Karpas-422 (cell line): ENCODE measurements at regions not wholly inside any gene's neighbourhood (a gene's known extent, or its start where the extent isn't known, plus 50 kb on each side); places are given as distances from the start of the nearest gene placed in this dataset.

Source experiments
- DNase-seq: peaks from one replicate; pipeline ENCODE4 v3.0.0-alpha.2; 2015
- H2AFZ ChIP-seq: fragments of 200-600 bp; sonication (generic); 2 replicates; pipeline ENCODE4 v1.6.1; 2014; ENCODE audit warnings: antibody characterized with exemption, low read length, mixed read lengths
- H3K27ac ChIP-seq: fragments of 200-600 bp; sonication (generic); 2 replicates; pipeline ENCODE4 v1.5.1; 2014; ENCODE audit warnings: mild to moderate bottlenecking, low read length, moderate library complexity
- H3K27me3 ChIP-seq: fragments of 200-600 bp; sonication (generic); 2 replicates; pipeline ENCODE4 v1.6.1; 2014; ENCODE audit warnings: low read length, mixed read lengths
- H3K36me3 ChIP-seq: fragments of 200-600 bp; sonication (generic); 2 replicates; pipeline ENCODE4 v1.6.1; 2014; ENCODE audit warnings: low read length, mixed read lengths; ENCODE audit not compliant: insufficient read depth
- H3K4me1 ChIP-seq: fragments of 200-600 bp; sonication (generic); 2 replicates; pipeline ENCODE4 v1.6.1; 2014; ENCODE audit warnings: mild to moderate bottlenecking, low read length, mixed read lengths
- H3K4me2 ChIP-seq: fragments of 200-600 bp; sonication (generic); 2 replicates; pipeline ENCODE4 v1.6.1; 2014; ENCODE audit warnings: low read length, low read depth, mild to moderate bottlenecking; ENCODE audit not compliant: poor library complexity, severe bottlenecking
- H3K4me3 ChIP-seq: fragments of 200-600 bp; sonication (generic); 2 replicates; pipeline ENCODE4 v1.5.1; 2014; ENCODE audit warnings: mild to moderate bottlenecking, antibody characterized with exemption, low read length, mixed read lengths
- H3K79me2 ChIP-seq: fragments of 200-600 bp; sonication (generic); 2 replicates; pipeline ENCODE4 v1.6.1; 2014; ENCODE audit warnings: mild to moderate bottlenecking, low read length, mixed read lengths
- H3K9ac ChIP-seq: fragments of 200-600 bp; sonication (generic); 2 replicates; pipeline ENCODE4 v1.6.0; 2014; ENCODE audit warnings: low read length
- H3K9me2 ChIP-seq: fragments of 200-600 bp; sonication (generic), shearing (Covaris generic); replicated peaks from 2 replicates; pipeline ENCODE4 v1.6.0; 2014; ENCODE audit warnings: mild to moderate bottlenecking, low read length, moderate library complexity; ENCODE audit not compliant: insufficient read depth
- H3K9me3 ChIP-seq: fragments of 300-700, 200-600 bp; sonication (generic); 2 replicates; pipeline ENCODE4 v1.6.1; 2014; ENCODE audit warnings: low read length, mixed read lengths
- H4K20me1 ChIP-seq: fragments of 200-600 bp; sonication (generic); 2 replicates; pipeline ENCODE4 v1.6.1; 2014; ENCODE audit warnings: mild to moderate bottlenecking, antibody characterized with exemption, low read length, low read depth; ENCODE audit not compliant: insufficient read depth

DNA sequence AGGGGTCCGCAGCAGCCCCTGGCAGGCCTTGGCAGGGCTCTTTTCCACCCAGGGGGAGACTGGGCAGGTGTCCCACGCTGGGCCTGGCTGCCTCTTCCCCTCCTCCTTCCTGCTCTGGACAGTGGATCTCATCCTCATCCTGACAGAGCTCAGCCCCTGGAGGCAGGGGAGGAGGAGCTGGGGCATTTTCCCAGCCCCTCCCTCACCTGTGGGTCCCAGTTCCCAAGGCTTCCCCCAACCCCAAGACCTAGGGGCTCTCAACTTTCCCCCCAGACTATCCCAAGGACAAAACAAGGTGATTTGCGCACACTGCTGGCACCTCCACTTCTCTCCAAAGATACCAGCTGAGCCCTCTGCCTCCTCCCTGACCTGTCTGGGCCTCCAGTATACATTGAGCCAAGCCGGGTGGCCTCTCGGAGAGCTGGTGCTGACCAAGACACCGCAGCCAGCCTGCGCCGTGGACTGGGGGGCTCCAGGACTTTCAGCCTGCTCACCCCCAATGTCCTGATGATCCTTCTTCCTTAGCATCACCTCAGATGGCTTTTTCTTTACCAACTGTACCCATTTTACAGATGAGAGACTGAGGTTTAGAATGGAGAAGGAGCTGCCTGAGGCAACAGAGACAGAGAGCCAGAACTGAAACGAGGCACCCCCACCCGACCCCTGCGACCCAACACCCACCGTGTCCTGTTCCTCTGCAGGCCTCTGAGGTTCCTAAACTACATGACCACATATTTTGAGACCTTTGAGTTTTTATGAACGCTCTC is 126.6 kb downstream of the BARX1 start:
- Histone ChIP-seq H3K4me3 (no peak overlapping the region), H3K4me2 (no peak overlapping the region), H3K27me3 (no peaks in the 10 kb centered on the region), H3K9me3 (no peaks in the 10 kb centered on the region), H3K36me3 (no peaks in the 10 kb centered on the region), H2AFZ (no peak overlapping the region), H3K9ac (no peak overlapping the region), H3K9me2 (no peaks in the 10 kb centered on the region), H3K27ac (no peak overlapping the region), H4K20me1 (no peaks in the 10 kb centered on the region), H3K4me1 (no peaks in the 10 kb centered on the region), H3K79me2 (no peaks in the 10 kb centered on the region)
- DNase-seq = no peak

DNA sequence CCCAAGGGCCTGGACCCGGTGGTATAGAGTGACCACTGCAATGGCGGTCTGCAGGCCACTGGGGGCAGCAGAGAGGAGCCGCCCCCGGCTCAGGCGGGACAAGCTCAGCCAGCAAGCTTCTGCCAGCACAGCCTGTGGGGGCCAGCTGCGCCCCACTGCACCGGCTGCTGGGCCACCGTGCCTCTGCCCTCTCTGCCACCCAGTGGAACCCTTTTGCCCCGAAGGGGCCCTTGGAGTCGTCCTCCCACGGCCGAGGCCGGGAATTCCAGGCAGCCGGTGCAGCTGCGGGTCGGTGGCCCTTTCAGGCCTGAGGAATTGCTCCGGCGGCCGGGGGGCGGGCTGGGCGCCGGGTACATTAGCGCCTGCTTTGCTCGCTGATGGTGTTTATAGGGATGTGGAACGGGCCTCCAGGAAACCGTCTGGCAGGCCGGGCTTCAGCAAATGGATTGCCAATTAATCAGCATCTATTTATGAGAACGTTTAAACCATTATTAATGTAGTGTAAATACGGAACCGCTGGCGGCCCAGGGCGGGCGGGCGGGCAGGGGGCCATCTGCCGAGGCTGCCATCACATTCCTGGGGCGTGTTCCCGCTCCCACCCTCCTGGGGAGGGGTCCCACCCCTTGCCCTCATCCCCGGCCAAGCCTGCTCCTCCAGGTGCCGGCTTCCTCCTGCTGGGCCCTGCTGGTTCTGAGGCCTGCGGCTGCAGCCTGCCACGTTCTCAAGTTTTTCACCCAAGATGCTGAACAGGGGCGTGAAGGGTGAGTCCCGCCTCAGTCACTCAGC is 127.4 kb downstream of the BARX1 start:
- Histone ChIP-seq H3K27me3 (no peaks in the 10 kb centered on the region), H3K36me3 (no peaks in the 10 kb centered on the region), H3K4me1 (no peaks in the 10 kb centered on the region), H3K79me2 (no peaks in the 10 kb centered on the region), H3K4me3 (no peak overlapping the region), H3K4me2 (no peak overlapping the region), H3K9me2 (no peaks in the 10 kb centered on the region), H3K9ac (no peak overlapping the region), H3K27ac (no peak overlapping the region), H4K20me1 (no peaks in the 10 kb centered on the region), H3K9me3 (no peaks in the 10 kb centered on the region), H2AFZ (no peak overlapping the region)
- no peak for DNase-seq

GRCh38 chr9:93826905-93827544 is 128.1 kb downstream of the BARX1 start:
- Histone ChIP-seq H3K9me2 (no peaks in the 10 kb centered on the region), H3K79me2 (no peaks in the 10 kb centered on the region), H3K4me3 (no peak overlapping the region), H4K20me1 (no peaks in the 10 kb centered on the region), H3K27ac (no peak overlapping the region), H3K27me3 (no peaks in the 10 kb centered on the region), H3K4me1 (no peaks in the 10 kb centered on the region), H3K4me2 (no peak overlapping the region), H3K36me3 (no peaks in the 10 kb centered on the region), H3K9me3 (no peaks in the 10 kb centered on the region), H3K9ac (no peak overlapping the region), H2AFZ (no peak overlapping the region)
- DNase-seq = no peak

- Histone ChIP-seq H3K4me3 (no peak overlapping the region), H3K9me2 (no peaks in the 10 kb centered on the region), H3K9ac (no peak overlapping the region), H2AFZ (no peak overlapping the region), H3K27ac (no peak overlapping the region), H3K4me1 (no peaks in the 10 kb centered on the region), H4K20me1 (no peaks in the 10 kb centered on the region), H3K79me2 (no peaks in the 10 kb centered on the region), H3K4me2 (no peak overlapping the region), H3K9me3 (no peaks in the 10 kb centered on the region), H3K27me3 (no peaks in the 10 kb centered on the region), H3K36me3 (no peaks in the 10 kb centered on the region)
- DNase-seq = no peak
These were observed 128.9 kb downstream of the BARX1 start for GRCh38 chr9:93826209-93826608.

DNA sequence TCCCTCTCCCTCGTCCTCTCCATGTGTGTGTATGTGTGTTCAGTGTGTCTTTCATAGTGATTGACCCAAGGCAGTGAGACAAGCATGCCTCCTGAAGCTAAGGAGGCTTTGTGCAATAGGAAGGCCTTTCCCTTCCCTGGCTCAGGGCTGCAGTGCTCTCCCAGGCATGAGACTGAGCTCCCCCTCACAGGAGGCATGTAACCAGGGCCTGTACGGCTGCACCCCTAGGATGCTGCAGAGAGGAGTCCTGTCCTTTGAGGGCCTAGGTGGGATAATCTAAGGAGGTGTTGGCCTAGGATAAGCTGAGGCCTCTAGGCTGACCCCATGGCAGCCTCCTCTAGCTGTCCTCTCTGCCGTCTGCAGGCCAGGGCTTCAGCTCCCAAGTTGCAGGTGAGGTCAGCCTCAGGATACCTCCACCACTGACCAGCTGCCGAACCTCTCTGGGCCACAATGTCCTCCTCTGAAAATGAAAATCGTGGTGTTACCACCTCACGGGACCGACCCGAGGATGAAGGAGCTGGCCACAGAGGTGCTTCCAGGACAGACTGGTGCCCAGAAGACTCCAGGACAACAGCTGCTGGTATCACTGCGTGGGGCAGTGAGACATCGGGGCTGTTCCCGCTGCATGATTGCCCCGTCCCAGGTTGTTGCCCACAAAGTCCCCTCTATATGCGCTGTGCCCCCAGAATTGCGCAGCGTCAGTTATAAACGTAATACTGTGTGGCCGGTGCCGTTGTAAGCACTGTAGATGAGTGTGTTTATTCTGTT is 129.6 kb downstream of the BARX1 start:
- no peak overlapping the region for H3K27ac ChIP-seq
- no peaks in the 10 kb centered on the region for H3K27me3 ChIP-seq
- no peaks in the 10 kb centered on the region for H4K20me1 ChIP-seq
- no peak overlapping the region for H2AFZ ChIP-seq
- H3K4me1 ChIP-seq = no peaks in the 10 kb centered on the region
- no peak for DNase-seq
- H3K79me2 ChIP-seq = no peaks in the 10 kb centered on the region
- H3K9me2 ChIP-seq = no peaks in the 10 kb centered on the region
- no peak overlapping the region for H3K4me2 ChIP-seq
- H3K9ac ChIP-seq = no peak overlapping the region
- H3K9me3 ChIP-seq = no peaks in the 10 kb centered on the region
- H3K4me3 ChIP-seq = no peak overlapping the region
- no peaks in the 10 kb centered on the region for H3K36me3 ChIP-seq

DNA sequence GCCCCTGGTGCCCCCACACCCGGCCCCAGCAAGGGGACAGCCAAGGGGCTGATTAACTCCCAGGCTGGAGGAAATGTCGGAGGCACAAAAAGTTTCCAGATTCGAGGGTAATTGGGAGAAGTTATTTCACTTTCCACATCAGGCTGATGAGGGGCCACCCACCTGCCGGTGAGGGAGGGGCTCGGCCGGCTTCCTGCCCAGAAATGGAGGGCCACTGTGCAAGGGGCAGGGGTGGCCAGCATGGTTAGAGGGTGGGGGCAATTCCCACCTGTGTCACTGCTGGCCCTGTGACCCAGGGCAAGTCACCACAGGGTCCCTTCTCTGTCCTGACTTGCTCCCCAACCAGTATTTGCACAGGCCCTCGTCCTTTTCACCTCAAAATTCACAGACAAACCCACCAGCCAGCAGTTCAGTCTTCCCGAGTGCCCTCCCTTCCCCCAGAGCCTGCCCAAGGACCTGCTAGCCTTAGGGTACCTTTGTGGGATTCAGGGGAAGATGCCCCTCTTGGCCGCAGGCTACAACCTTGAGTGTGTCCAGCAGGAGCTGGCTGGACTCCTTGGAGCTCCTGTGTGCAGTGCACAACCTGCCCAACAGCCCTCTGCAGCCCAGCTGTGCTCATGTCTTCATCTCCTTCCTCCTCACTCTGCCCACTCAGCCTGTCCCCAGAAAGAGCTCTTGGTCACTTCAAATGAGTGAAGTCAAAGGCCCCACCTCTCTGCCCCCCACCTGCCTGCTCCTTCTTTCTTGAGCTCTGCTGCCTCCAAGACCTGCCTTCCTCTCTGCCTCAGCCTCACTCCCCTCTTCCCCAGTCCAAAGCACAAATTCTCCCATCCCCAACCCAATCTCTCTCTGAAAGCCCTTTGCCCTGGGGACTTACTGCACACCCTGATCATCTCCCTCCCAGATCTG is 130.5 kb downstream of the BARX1 start:
- H3K4me3 ChIP-seq = no peak overlapping the region
- no peaks in the 10 kb centered on the region for H3K27me3 ChIP-seq
- H3K9me2 ChIP-seq = no peaks in the 10 kb centered on the region
- H3K27ac ChIP-seq = no peak overlapping the region
- no peak for DNase-seq
- H3K36me3 ChIP-seq = no peaks in the 10 kb centered on the region
- no peaks in the 10 kb centered on the region for H3K4me1 ChIP-seq
- no peaks in the 10 kb centered on the region for H3K79me2 ChIP-seq
- no peak overlapping the region for H2AFZ ChIP-seq
- H4K20me1 ChIP-seq = no peaks in the 10 kb centered on the region
- H3K9me3 ChIP-seq = no peaks in the 10 kb centered on the region
- no peak overlapping the region for H3K9ac ChIP-seq
- H3K4me2 ChIP-seq = no peak overlapping the region

GRCh38 chr9:93823245-93824072 is 131.7 kb downstream of the BARX1 start:
- Histone ChIP-seq H4K20me1 (no peaks in the 10 kb centered on the region), H3K9ac (no peak overlapping the region), H3K4me2 (no peak overlapping the region)

More at GRCh38 chr9:93823245-93824072, 131.7 kb downstream of the BARX1 start:
- DNase-seq = no peak
- Histone ChIP-seq H3K27ac (no peak overlapping the region), H3K4me3 (no peak overlapping the region), H3K4me1 (no peaks in the 10 kb centered on the region), H3K9me3 (no peaks in the 10 kb centered on the region), H3K79me2 (no peaks in the 10 kb centered on the region), H2AFZ (no peak overlapping the region), H3K27me3 (no peaks in the 10 kb centered on the region), H3K9me2 (no peaks in the 10 kb centered on the region), H3K36me3 (no peaks in the 10 kb centered on the region)
